Renal cortex interstitium (tissue), 11 donors: ENCODE measurements at regions not wholly inside any gene's neighbourhood (a gene's known extent, or its start where the extent isn't known, plus 50 kb on each side); places are given as distances from the start of the nearest gene placed in this dataset.

ENCODE experiments used
- DNase-seq, 11 donors: peaks; one replicate each; pipeline ENCODE4 v3.0.0-alpha.2; 2013; ENCODE audit warnings: low read depth in 9 of 11, low spot score in 4 of 11; ENCODE audit errors: extremely low read depth in 1 of 11

DNA sequence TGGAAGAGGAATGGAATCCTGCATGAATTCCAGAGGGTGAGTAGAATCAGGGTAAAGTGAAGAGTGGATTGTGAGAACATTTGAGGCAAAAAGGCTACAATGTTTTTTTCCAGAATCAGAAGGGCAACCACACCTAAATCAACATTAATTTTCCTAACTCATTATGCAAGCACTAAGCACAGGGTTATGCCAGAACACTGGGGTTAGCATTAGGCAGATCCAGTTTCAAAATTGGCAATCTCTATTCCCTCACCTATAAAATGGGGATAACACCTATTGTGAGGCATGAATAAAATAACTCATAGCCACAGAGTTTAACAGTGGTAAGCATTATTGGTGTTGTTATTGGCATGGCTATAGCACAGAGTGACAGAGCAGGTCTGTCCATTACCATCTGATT, 378.6 kb upstream of the FAT3 start:
- no peak for DNase-seq

DNA sequence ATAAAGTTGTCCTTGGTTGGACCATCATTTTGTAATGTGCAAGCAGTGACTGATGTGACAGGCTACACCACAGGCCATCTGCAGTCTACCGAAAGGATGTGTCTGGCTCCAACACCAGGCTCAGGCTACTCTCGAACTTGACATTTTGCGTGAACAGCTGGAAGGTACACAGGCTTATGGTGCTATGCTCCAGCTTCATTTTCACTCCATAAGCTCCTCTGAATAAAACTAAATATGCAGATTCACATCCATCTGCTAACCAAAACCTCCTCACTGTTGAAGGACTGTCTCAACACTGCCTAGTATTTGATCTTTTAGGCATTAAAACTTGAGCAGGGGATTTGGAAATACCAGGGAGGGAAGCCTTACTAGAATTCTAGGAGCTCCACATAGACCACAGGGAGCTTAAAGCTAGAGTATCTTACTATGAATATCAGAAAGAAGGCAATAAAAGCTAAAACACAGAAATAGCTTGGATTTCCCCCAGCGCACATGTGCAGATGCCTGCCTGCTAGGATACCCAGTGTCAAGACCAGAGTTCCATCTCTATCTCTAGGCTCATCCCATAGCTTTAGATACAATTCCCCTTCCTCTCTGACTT, 383.9 kb upstream of the FAT3 start:
- DNase-seq, result no peak

- no peak for DNase-seq
These were observed 386.9 kb upstream of the FAT3 start for GRCh38 chr11:91837411-91838330.

- no peak for DNase-seq
These were observed 389.5 kb upstream of the FAT3 start for GRCh38 chr11:91835051-91835560.

DNA sequence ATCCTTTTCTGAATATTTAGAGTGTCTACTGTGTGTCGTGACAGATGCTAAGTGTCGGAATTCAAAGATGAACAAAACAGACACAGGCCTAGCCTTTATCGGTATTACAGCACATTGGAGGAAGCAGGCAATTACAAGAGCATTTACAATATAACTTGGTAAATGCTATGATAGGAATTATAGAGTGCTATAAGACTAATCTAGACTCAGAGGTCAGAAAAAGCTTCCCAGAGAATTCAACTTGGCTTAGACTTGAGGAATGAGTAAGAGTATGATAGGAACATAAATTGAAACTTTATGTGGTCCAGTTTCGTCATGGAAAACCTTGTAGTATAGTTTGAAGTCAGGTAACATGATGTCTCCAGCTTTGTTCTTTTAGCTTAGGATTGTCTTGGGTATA, 395.7 kb upstream of the FAT3 start:
- no peak for DNase-seq

GRCh38 chr11:91825777-91826176, 398.8 kb upstream of the FAT3 start:
- DNase-seq, result no peak

DNA sequence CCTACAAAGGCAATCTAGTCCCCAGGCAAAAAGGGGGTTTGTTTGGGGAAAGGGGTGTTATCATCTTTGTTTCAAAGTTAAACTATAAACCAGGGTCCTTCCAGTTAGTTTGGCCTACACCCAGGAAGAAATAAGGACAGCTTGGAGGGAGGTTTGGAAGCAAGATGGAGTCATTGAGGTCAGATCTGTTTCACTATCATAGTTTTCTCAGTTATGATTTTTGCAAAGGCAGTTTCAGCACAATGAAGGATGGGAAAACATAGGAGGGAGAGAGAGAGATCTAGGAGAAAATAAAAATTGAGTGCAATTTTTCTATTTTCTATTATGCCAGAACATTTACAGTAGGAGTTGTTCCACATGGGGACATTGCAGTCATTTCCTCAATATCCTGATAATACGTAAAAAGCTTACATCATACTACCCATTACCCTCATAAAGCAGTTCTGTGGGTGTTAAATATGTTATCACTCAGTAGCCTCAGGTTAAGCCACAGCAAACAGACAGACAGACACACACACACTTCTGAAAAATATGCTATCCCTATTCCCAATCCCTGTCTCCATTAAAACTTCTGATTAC, 401.3 kb upstream of the FAT3 start:
- DNase-seq, result no peak

GRCh38 chr11:91822805-91823204, 401.8 kb upstream of the FAT3 start:
- no peak for DNase-seq

GRCh38 chr11:91820709-91821108, 403.9 kb upstream of the FAT3 start:
- no peak for DNase-seq

DNA sequence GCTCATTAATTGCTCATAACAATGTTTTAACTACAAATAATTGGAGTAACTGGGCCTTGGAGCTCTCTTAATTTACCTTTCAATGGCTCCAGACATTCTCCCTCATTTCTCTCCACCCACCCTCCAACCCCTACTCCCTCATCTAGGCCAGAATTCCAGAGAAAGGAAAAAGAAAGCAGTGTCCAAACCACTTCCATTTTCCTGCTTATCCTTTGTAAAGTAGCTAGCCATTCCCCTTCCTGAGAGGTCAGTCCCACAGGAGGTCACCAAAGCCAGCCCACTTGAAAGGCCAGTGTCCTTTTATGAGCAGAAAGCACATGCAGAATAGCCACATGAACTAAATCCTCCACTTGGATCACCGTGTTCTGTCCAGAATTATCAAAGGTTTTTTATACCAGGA, 404.8 kb upstream of the FAT3 start:
- DNase-seq, result no peak

DNA sequence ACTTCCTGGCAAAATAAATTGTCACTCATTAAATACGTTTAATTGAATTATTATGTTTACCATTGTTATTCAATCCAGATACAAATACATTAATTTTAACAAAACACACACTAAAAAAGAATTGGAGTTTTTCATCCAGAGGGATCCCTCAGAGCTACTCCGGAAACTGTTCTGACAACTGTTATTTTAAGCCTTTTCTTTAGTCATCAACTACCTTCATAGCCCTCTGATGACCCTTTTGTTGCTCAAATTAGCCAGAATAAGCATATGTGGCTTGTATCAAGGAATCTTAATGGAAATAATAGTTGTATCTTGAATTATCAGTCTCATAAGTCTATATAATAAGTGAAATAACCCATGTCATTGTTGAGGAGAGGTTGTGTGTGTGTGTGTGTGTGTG, 405.4 kb upstream of the FAT3 start:
- no peak for DNase-seq

DNA sequence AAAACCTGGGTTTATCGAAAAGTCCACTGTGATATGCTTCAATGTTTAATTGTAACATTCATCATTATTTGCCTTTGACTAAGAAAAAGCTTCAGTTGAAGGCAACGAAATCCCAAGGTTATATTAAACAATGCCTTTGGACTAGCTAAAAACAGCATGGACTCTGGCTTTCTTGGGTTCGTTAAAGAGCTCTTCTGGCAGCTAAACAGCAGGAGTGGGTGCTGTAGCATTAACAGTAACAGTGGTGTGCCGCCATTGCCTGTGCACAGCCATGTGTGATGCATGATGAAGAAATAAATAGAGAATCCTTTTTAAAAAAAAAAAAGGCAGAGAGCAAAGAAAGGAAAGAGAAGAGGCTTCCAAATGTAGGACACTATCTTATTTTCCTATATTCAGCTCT, 406.6 kb upstream of the FAT3 start:
- no peak for DNase-seq

- no peak for DNase-seq
These were observed 411.4 kb upstream of the FAT3 start for GRCh38 chr11:91813263-91813662.

DNA sequence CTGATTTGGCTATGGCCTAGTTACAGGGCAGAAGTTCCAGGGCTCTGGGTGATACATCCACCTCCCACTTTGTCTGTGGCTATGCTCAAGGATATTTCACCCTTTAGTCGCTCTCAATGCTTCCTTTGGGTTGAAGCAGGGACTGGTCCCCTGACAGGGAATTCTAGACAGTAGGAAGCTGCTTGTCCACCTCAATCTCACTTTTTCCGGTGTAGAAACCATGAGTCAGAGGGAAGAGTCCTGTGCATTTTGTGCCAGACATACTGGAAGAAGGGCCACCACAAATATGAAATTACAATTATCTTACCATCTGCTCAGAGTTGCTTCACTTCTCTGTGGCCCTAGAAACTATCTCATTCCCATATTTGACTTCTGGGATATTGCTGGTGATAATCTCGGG, 413.7 kb upstream of the FAT3 start:
- no peak for DNase-seq

GRCh38 chr11:91805293-91805692, 419.3 kb upstream of the FAT3 start:
- DNase-seq, result no peak

- DNase-seq, result peak in 1 of 11 donors; percentile 3
These were observed 420.6 kb upstream of the FAT3 start for GRCh38 chr11:91804042-91804441.

GRCh38 chr11:91802475-91802874, 422.1 kb upstream of the FAT3 start:
- DNase-seq, result no peak

DNA sequence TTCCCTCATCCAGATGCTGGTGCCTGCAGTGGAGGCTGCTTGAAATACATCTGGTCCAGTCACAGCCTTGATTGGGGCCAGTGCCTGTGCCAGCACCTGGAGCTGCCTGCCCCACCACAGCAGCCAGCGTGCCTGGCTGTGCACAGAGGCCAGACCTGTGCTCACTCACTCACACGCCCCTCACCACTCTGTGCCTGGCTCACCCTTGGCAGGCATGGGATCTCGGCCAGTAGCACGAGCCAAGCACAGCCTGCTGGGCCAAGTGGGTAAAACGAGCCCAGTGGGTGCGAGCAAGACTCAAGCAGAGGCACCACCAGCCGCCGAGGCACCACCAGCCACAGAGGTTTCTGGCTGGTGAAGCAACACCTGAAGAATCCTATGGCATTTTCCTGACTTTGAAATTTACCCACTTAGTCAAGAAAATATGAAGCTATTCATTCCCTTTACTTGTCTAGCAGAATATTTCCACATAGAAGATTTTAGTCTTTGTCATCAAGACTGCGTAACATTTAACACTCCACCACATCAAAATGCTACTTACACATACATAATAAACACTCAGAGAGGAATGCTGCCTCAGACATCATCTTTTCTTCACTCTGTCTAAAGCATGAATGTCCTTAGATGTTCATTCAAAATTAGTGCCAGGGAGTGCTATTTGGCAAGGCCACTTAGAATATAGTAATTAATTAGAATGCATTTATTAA, 424.3 kb upstream of the FAT3 start:
- no peak for DNase-seq

DNA sequence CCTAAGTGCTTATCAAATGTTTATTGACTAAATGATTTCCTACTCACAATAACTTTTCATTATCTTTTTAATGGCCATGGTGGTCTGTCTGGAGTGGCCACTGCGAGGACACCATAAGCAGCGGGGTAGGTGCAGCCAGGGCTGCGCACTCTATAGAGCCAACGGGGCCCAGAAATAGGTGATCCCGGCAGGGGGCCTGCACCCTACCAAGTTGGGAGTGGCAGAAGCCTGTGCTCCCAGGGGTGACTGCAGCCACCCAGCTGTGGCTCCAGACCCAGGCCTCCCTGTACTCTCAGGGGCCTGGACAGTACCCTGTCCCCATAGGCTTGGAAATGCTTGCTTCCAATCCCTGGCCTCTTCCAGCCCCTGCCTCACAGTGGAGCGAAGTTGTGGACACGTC, 426.4 kb upstream of the FAT3 start:
- no peak for DNase-seq

GRCh38 chr11:91796999-91797398, 427.6 kb upstream of the FAT3 start:
- DNase-seq, result peak in 1 of 11 donors; percentile 2
